ENCODE measurements at regions not wholly inside any gene's neighbourhood (a gene's known extent, or its start where the extent isn't known, plus 50 kb on each side); places are given as distances from the start of the nearest gene placed in this dataset.

GRCh38 chr6:26204332-26205160, 117.3 kb downstream of the HFE start:
- Histone ChIP-seq H3K4me1 (ENCODE audit: control insufficient read depth in 2 of 2, insufficient read depth in 2 of 2, low read length in 2 of 2) (peaks cover 26 to 38% of the 10 kb centered on the region in 2 donors), H3K36me3 (replicated peaks in 1 of 2; ENCODE audit: control extremely low read depth in 1 of 2, control insufficient read depth in 1 of 2, extremely low read depth in 1 of 2, insufficient read depth in 2 of 2, low read length in 1 of 2) (no peaks in the 10 kb centered on the region), H3K27me3 (replicated peaks in 1 of 4; ENCODE audit: control extremely low read depth in 1 of 4, control insufficient read depth in 3 of 4, insufficient read depth in 4 of 4, low read length in 3 of 4) (no peaks in the 10 kb centered on the region), H3K9me3 (ENCODE audit: control extremely low read depth in 1 of 3, control insufficient read depth in 2 of 3, insufficient read depth in 1 of 3, low read length in 2 of 3) (peaks cover 0 to 15% (median 0%) of the 10 kb centered on the region in 3 donors), H3K27ac (ENCODE audit: low read length in 2 of 2) (peak overlapping the region; percentile 88 to 96), H2AFZ (ENCODE audit: insufficient read depth, low read depth, low read length, poor library complexity, severe bottlenecking) (peak overlapping the region; percentile 64), H3K4me2 (replicated peaks; ENCODE audit: low read depth, low read length, poor library complexity, severe bottlenecking) (peak overlapping the region; percentile 79), H3K79me2 (ENCODE audit: control insufficient read depth, insufficient read depth, low read length) (no peaks in the 10 kb centered on the region), H3K9ac (ENCODE audit: low read length) (peak overlapping the region; percentile 84), H4K20me1 (ENCODE audit: control insufficient read depth, insufficient read depth, low read length, poor library complexity, severe bottlenecking) (no peaks in the 10 kb centered on the region), H3K4me3 (ENCODE audit: control extremely low read depth in 1 of 5, extremely low read depth in 1 of 5, insufficient read depth in 1 of 5, low read depth in 2 of 5, low read length in 4 of 5) (peak overlapping the region; percentile 76 to 94 (median 81))
- no peak overlapping the region for H3K27ac Mint-ChIP-seq
- WGBS (ENCODE audit: insufficient coverage): under 1% methylated on average over 43 of the region's 53 CpGs
- TF ChIP-seq CTCF (IDR thresholded peaks at IDR 0.05) (no peak), EZH2 (IDR thresholded peaks at IDR 0.05; ENCODE audit: borderline replicate concordance, insufficient read depth, low read depth, low read length, poor library complexity, severe bottlenecking) (no peak)
- intact Hi-C loops (cut with micrococcal nuclease): loop anchor here (1.0 to 5.0 kb wide), 9 partner anchors 12 to 1608 kb away; a partner anchor contains a TSS
- H3K9me3 Mint-ChIP-seq (ENCODE audit: insufficient read depth): no peaks in the 10 kb centered on the region
- no peak overlapping the region for H3K4me3 Mint-ChIP-seq
- DNase-seq (peak; percentile 96), ATAC-seq (ENCODE audit: low read depth) (peak; percentile 65)
- H3K27me3 Mint-ChIP-seq: no peaks in the 10 kb centered on the region
- ChIA-PET CTCF (interaction anchor here (0.7 to 2.3 kb wide), 7 partner anchors 8 to 350 kb away, joined by 3 to 22 read pairs (median 5); a partner anchor contains a TSS), POLR2A (interaction anchor here (0.5 to 5.8 kb wide), 22 partner anchors 8 to 1633 kb away, joined by 3 to 96 read pairs (median 6); a partner anchor contains a TSS)
- peaks cover 30% of the 10 kb centered on the region for H3K4me1 Mint-ChIP-seq

All from B cell (primary cell).